Epithelial cell of proximal tubule (primary cell): ENCODE measurements at regions not wholly inside any gene's neighbourhood (a gene's known extent, or its start where the extent isn't known, plus 50 kb on each side); places are given as distances from the start of the nearest gene placed in this dataset.

Source experiments
- DNase-seq: peaks from one replicate; pipeline ENCODE4 v3.0.0-alpha.2; 2011; ENCODE audit warnings: low read depth
- H3K4me3 ChIP-seq: 2 replicates; pipeline ENCODE4 v1.5.1; 2011; ENCODE audit warnings: low read depth, mild to moderate bottlenecking, low read length
- TF ChIP-seq, protein P1 (sequence below): conservative IDR thresholded peaks from 2 replicates; pipeline ENCODE4 v1.5.1; 2012; ENCODE audit warnings: low read depth, mild to moderate bottlenecking, low read length

DNA sequence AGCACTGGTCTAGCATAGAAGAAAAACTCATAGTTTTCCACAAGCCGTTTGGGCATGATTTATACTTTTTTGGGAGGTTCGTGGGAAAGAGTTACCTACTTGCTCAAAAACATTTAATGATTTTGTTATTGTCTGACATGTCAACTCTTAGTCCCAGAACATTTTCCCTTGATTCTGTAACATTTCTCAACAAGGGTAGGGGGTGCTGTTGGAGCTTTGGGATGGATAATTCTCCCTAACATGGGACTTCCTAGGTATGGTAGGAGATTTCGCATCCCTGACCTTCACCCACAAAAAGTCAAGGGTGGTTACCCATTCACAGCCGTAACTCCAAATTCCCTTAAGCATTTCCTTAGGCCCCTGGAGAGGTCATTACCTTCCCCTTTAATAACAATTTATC, 378.0 kb downstream of the YTHDC2 start:
- DNase-seq = no peak
- TF ChIP-seq, protein P1, sequence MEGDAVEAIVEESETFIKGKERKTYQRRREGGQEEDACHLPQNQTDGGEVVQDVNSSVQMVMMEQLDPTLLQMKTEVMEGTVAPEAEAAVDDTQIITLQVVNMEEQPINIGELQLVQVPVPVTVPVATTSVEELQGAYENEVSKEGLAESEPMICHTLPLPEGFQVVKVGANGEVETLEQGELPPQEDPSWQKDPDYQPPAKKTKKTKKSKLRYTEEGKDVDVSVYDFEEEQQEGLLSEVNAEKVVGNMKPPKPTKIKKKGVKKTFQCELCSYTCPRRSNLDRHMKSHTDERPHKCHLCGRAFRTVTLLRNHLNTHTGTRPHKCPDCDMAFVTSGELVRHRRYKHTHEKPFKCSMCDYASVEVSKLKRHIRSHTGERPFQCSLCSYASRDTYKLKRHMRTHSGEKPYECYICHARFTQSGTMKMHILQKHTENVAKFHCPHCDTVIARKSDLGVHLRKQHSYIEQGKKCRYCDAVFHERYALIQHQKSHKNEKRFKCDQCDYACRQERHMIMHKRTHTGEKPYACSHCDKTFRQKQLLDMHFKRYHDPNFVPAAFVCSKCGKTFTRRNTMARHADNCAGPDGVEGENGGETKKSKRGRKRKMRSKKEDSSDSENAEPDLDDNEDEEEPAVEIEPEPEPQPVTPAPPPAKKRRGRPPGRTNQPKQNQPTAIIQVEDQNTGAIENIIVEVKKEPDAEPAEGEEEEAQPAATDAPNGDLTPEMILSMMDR = no peak
- no peak overlapping the region for H3K4me3 ChIP-seq

DNA sequence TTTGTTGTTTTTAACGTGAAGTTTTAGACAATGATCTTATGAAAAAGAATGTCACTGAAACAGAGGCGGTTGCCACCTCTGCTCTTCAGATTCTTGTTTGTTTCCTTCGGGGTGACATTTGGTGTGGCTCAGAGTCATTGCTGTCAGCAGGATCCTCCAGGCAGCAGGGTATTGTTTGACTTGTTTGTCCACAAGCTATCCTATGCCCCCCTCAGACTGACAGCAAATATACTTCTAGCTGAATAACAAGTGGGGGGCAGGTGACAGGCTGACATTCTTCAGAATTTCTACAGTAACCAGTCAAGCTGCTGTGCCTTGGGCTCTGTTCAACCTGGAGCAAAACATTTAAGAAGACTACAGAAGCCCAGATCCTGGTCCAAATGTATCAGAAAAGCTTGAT, 383.3 kb downstream of the YTHDC2 start:
- TF ChIP-seq, protein P1 = no peak
- no peak for DNase-seq
- no peak overlapping the region for H3K4me3 ChIP-seq

DNA sequence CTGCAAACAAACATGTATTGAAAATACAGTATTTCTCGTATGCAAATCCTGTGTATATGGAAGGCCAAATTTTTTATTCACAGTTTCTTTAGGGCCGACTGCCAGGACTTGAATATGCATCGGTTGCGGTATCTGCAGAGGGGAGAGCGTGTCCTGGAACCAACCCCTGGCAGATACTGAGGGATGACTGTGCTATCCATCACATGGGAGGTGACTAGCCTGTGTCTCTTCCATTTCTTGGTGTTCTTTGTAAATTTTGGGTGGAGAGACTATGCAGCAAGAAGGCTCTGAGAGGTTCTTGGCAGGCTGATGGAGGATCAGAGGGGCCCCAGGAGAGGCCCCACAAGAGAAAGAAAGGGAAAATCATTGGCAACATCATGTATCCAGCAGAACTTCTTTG, 384.3 kb downstream of the YTHDC2 start:
- DNase-seq = no peak
- no peak overlapping the region for H3K4me3 ChIP-seq
- TF ChIP-seq, protein P1 = no peak

DNA sequence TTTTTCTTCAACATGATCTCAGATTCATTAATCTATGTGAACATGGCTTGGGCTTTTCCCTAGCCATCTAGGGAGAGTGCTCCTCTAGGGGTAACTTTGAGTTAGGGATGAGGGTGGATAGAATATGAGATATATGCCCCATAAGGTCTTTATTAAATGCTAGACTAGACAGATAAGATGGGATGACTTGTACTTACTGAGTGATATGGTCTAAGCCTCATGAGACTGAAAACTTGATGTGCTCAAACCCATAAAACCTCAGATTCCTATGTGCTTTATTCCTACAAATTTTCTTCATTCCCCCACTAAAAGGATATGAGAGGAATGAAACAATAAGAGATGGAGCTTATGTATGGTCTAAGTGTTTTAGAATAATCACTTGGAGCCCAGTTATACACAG, 386.6 kb downstream of the YTHDC2 start:
- no peak for DNase-seq
- TF ChIP-seq, protein P1 = no peak
- no peak overlapping the region for H3K4me3 ChIP-seq

DNA sequence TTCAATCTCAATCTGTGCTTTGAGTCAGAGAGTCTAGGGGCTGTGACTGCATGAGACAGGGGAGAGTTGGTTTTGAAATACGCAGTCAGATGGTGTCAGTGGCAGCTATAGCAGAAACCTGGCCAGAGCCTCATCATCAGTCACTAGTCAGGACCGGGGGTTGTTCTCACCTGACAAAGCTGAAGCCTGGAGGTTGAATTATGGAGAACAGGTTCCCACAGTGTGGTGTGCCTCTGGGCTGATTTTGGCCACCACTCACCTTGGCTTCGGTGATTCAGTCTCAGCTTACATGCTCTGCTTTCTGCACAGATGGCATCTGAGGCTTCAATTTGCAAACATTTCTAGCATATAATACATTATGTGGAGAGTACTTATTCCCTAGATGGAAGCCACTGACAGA, 387.3 kb downstream of the YTHDC2 start:
- no peak overlapping the region for H3K4me3 ChIP-seq
- TF ChIP-seq, protein P1 = no peak
- no peak for DNase-seq

DNA sequence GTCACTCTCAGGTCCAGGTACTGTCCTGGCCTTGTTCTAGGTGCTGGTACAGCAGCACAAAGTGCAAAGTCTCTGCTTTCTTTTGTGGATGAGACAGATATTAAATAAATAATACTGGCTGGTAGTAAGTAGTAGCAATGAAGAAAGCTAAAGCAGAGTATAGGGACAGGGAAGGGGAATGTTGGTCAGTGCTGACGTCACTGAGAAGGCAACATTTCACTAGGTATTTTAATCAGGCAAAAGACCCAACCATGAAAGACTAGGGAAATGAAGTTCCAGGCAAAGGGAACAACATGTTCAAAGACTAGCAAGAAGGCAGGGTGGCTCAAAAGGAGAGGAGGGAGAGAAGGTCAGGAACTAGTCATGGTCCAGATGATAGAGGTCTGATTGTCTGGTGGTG, 388.2 kb downstream of the YTHDC2 start:
- H3K4me3 ChIP-seq = no peak overlapping the region
- TF ChIP-seq, protein P1 = no peak

DNA sequence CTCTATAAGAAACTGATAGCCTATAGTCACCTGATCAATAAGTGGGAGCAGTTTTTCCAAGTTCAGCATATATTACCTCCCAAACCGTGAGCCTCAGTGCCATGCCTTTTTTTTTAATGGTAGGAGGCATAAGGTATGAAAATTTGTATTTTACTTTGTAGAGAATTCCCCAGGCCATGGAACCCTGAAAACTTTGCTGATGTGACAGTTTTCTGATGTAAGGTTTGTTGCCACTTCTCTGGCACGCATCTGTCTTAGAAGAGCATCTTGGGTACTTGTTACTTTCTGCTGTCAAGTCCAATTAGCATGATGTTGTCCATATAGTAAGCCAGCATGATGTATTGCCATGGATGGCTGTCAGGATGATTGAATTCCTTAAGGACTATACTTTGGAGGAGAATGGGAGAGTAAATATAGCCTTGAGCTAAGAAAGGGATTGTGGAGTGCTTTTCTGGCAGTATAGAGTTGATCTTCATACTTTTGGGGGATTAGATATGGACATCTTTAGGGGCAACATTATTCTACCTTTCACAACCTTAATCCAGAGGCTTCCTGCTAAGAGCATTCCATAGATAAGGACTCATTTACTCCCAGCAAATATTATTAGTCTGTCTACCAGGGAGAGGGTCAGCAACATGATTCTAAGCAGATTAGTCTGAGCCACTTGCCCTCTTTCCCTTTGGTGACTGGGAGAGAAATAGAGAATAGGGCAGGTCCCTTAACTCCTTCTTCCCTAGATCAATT, 389.6 kb downstream of the YTHDC2 start:
- TF ChIP-seq, protein P1 = no peak
- no peak overlapping the region for H3K4me3 ChIP-seq
- no peak for DNase-seq

More for the DNA sequence above, 388.2 kb downstream of the YTHDC2 start:
- no peak for DNase-seq
